Glutamatergic neuron (in vitro differentiated cells): ENCODE measurements at regions not wholly inside any gene's neighbourhood (a gene's known extent, or its start where the extent isn't known, plus 50 kb on each side); places are given as distances from the start of the nearest gene placed in this dataset.

Experiments used
- DNase-seq: peaks from one replicate; pipeline ENCODE4 v3.0.0; 2022
- H3K27ac Mint-ChIP-seq: one replicate; pipeline ENCODE4 v1.8.0; 2020; ENCODE audit warnings: mild to moderate bottlenecking, mixed read lengths, inconsistent platforms; ENCODE audit not compliant: unreplicated experiment
- H3K27me3 Mint-ChIP-seq: one replicate; pipeline ENCODE4 v1.8.0; 2020; ENCODE audit warnings: mild to moderate bottlenecking, moderate library complexity, mixed read lengths, inconsistent platforms; ENCODE audit not compliant: unreplicated experiment
- H3K36me3 Mint-ChIP-seq: one replicate; pipeline ENCODE4 v1.8.0; 2020; ENCODE audit warnings: mild to moderate bottlenecking, mixed read lengths, inconsistent platforms; ENCODE audit not compliant: unreplicated experiment
- H3K4me1 Mint-ChIP-seq: one replicate; pipeline ENCODE4 v1.8.0; 2020; ENCODE audit warnings: mild to moderate bottlenecking, low read depth, mixed read lengths, inconsistent platforms; ENCODE audit not compliant: unreplicated experiment
- H3K4me3 Mint-ChIP-seq: one replicate; pipeline ENCODE4 v1.8.0; 2020; ENCODE audit warnings: mild to moderate bottlenecking, mixed read lengths, inconsistent platforms; ENCODE audit not compliant: unreplicated experiment
- H3K9me3 Mint-ChIP-seq: one replicate; pipeline ENCODE4 v1.8.0; 2020; ENCODE audit warnings: mild to moderate bottlenecking, moderate library complexity, mixed read lengths, inconsistent platforms; ENCODE audit not compliant: unreplicated experiment
- TF ChIP-seq, protein P1 (sequence below): fragments of 200-600 bp; sonication (generic); IDR thresholded peaks from one replicate; pipeline ENCODE4 v1.5.0; 2021; ENCODE audit not compliant: partially characterized antibody, unreplicated experiment

DNA sequence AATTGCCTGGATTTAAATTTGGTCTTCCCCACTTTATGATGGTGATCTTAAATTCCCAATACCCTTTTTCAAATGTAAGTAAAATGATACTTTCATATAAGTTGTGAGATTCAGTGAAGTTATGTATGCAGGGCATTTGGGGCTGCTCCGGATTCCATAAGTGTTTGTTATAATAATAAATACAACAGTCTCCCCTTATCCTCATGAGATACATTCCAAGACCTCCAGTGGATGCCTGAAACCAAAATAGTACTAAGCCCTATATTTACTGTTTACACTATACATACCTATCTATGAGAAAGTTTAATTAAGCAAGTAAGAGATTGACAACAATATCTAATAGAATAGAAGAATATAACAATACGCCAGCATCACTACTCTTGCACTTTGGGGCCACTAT is 2237.8 kb downstream of the PCDH9 start:
- Mint-ChIP-seq H3K27me3 (peaks cover 2% of the 10 kb centered on the region), H3K36me3 (no peaks in the 10 kb centered on the region), H3K9me3 (no peaks in the 10 kb centered on the region), H3K27ac (no peak overlapping the region), H3K4me1 (no peaks in the 10 kb centered on the region), H3K4me3 (no peak overlapping the region)
- TF ChIP-seq, protein P1, sequence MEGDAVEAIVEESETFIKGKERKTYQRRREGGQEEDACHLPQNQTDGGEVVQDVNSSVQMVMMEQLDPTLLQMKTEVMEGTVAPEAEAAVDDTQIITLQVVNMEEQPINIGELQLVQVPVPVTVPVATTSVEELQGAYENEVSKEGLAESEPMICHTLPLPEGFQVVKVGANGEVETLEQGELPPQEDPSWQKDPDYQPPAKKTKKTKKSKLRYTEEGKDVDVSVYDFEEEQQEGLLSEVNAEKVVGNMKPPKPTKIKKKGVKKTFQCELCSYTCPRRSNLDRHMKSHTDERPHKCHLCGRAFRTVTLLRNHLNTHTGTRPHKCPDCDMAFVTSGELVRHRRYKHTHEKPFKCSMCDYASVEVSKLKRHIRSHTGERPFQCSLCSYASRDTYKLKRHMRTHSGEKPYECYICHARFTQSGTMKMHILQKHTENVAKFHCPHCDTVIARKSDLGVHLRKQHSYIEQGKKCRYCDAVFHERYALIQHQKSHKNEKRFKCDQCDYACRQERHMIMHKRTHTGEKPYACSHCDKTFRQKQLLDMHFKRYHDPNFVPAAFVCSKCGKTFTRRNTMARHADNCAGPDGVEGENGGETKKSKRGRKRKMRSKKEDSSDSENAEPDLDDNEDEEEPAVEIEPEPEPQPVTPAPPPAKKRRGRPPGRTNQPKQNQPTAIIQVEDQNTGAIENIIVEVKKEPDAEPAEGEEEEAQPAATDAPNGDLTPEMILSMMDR: no peak
- no peak for DNase-seq

DNA sequence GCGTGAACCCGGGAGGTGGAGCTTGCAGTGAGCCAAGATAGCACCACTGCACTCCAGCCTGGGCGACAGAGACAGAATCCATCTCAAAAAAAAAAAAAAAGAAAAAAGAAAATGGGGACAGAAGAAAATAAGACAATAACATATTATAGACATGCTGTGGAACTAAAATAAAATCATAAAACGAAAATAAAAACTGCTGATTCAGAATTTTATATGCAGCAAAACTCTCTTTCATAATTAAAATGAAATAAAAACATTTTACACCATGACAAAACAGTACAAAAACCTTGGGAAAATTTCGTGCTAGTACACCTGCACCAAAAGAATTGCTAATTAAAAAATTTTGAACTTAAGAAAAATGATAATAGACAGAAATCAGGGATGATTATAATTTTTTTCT is 2245.1 kb downstream of the PCDH9 start:
- Mint-ChIP-seq H3K4me3 (no peak overlapping the region), H3K27me3 (no peaks in the 10 kb centered on the region), H3K36me3 (no peaks in the 10 kb centered on the region), H3K4me1 (no peaks in the 10 kb centered on the region), H3K27ac (no peak overlapping the region), H3K9me3 (peaks cover under 1% of the 10 kb centered on the region)
- no peak for DNase-seq
- TF ChIP-seq, protein P1: no peak

DNA sequence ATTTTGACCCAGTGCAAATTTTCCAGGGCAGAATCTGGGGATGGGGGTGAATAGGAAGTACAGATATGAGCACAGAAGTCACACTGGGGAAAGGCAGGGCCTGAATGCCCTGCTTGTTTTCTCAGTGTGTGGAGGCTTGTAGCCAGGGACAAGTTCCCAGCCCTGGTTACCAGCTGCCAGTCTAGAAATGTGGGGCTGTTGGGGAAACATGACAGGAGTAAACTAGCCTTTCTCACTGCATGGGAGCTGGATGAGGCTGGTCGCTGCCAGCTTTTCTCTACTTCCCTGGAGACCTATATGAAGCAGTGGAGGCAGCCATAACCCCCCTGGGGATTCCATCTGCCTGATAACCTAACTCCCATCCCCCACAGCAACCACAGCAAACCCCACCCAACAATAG is 2267.7 kb downstream of the PCDH9 start:
- H3K4me1 Mint-ChIP-seq: peaks cover 4% of the 10 kb centered on the region
- no peaks in the 10 kb centered on the region for H3K9me3 Mint-ChIP-seq
- H3K27ac Mint-ChIP-seq: no peak overlapping the region
- no peaks in the 10 kb centered on the region for H3K27me3 Mint-ChIP-seq
- DNase-seq: no peak
- no peaks in the 10 kb centered on the region for H3K36me3 Mint-ChIP-seq
- TF ChIP-seq, protein P1: no peak
- H3K4me3 Mint-ChIP-seq: no peak overlapping the region

DNA sequence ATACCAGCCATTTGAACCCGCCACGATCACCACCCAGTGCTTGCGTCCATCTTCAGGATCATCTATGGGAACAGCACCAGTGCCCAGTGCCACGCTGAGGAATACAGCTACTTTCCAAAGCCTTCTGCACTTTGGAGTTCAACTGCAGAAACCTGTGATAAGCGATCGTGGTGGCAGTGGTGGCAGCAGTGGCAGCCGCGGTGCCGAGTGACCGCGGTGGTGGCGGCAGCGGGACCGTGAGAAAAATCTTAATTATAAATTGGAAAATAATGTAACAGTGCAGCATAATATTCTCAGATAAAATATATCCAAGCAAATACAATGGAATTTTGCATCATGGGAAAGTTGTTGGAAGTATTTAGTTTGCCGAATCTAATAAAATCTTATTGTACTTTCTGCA is 2270.9 kb downstream of the PCDH9 start:
- peaks cover 4% of the 10 kb centered on the region for H3K4me1 Mint-ChIP-seq
- no peak overlapping the region for H3K4me3 Mint-ChIP-seq
- H3K27ac Mint-ChIP-seq: no peak overlapping the region
- no peaks in the 10 kb centered on the region for H3K9me3 Mint-ChIP-seq
- peaks cover 2% of the 10 kb centered on the region for H3K27me3 Mint-ChIP-seq
- TF ChIP-seq, protein P1: no peak
- H3K36me3 Mint-ChIP-seq: no peaks in the 10 kb centered on the region
- no peak for DNase-seq

DNA sequence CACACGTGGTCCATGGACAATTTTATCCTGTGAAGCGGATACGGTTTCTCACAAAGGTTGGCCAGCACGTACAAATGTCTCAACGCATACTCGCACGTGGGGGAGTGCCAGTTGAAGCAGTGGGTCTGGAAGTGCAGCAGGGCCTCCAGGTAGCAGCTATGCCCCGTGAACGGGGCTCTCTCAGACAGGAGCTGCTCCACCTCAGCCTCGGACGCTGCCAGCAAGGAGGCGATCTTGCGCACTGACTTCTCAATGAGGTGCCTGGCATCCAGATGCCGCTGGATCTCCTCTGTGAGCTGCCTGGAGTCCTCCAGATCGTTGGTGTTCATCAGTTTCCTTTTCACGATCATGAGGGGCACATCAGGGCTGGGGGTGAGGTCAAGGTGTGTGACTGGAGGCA is 2272.0 kb downstream of the PCDH9 start:
- peaks cover 4% of the 10 kb centered on the region for H3K4me1 Mint-ChIP-seq
- H3K9me3 Mint-ChIP-seq: no peaks in the 10 kb centered on the region
- H3K4me3 Mint-ChIP-seq: no peak overlapping the region
- TF ChIP-seq, protein P1: no peak
- DNase-seq: no peak
- H3K27me3 Mint-ChIP-seq: peaks cover 2% of the 10 kb centered on the region
- no peaks in the 10 kb centered on the region for H3K36me3 Mint-ChIP-seq
- no peak overlapping the region for H3K27ac Mint-ChIP-seq
